ENCODE measurements at regions not wholly inside any gene's neighbourhood (a gene's known extent, or its start where the extent isn't known, plus 50 kb on each side); places are given as distances from the start of the nearest gene placed in this dataset.
"Not testable (repeated sequence)": the region's sequence is repeated elsewhere in the genome, so short reads cannot be mapped to it uniquely, and the experiment has no call there.

DNA sequence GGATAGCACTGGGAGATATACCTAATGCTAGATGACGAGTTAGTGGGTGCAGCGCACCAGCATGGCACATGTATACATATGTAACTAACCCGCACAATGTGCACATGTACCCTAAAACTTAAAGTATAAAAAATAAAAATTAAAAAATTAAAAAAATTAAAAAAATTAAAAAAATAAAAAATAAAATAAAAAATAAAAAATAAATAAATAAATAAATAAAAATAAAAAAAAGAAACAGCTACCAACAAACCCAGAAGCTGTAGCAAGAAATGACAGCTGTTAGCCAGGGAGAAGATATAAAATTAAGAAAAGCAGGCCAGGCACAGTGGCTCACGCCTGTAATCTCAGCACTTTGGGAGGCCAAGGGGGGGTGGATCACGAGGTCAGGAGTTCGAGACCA is 361.3 kb upstream of the ATP11B start:
- TF ChIP-seq, protein P1, sequence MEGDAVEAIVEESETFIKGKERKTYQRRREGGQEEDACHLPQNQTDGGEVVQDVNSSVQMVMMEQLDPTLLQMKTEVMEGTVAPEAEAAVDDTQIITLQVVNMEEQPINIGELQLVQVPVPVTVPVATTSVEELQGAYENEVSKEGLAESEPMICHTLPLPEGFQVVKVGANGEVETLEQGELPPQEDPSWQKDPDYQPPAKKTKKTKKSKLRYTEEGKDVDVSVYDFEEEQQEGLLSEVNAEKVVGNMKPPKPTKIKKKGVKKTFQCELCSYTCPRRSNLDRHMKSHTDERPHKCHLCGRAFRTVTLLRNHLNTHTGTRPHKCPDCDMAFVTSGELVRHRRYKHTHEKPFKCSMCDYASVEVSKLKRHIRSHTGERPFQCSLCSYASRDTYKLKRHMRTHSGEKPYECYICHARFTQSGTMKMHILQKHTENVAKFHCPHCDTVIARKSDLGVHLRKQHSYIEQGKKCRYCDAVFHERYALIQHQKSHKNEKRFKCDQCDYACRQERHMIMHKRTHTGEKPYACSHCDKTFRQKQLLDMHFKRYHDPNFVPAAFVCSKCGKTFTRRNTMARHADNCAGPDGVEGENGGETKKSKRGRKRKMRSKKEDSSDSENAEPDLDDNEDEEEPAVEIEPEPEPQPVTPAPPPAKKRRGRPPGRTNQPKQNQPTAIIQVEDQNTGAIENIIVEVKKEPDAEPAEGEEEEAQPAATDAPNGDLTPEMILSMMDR (IDR thresholded peaks at IDR 0.05; ENCODE audit: insufficient read depth, low read length) = not testable (repeated sequence)
- TF ChIP-seq GABPA (IDR thresholded peaks at IDR 0.05; ENCODE audit: low read depth) = not testable (repeated sequence)

Measured in HL-60 (cell line).